ENCODE measurements at regions not wholly inside any gene's neighbourhood (a gene's known extent, or its start where the extent isn't known, plus 50 kb on each side); places are given as distances from the start of the nearest gene placed in this dataset.

GRCh38 chr3:44023961-44024593 lies 217.6 kb upstream of the TOPAZ1 start:
- no peak for DNase-seq

- DNase-seq, result no peak
Measured at GRCh38 chr3:44026220-44026865, 215.3 kb upstream of the TOPAZ1 start.

GRCh38 chr3:44029100-44029499 lies 212.6 kb upstream of the TOPAZ1 start:
- DNase-seq, result no peak

DNA sequence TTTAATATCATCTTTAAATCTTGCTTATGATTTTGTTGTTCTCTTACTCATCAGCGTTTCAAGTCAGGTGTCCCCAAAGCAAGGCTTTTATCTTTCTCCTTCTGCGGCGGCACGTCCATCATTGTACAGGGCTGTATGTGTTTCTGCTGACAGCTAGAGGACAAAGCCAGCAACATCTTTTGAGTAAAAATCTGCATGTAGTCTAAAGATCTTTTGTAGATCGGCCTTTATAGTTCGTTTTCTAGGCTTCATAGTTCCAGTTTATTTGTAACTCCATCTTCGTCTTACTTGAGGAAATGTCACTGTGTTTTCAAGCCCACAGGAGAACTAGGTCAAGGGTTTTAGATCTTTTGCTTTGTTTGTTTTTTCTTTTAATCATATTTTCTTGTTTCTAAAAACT lies 211.4 kb upstream of the TOPAZ1 start:
- no peak for DNase-seq

DNA sequence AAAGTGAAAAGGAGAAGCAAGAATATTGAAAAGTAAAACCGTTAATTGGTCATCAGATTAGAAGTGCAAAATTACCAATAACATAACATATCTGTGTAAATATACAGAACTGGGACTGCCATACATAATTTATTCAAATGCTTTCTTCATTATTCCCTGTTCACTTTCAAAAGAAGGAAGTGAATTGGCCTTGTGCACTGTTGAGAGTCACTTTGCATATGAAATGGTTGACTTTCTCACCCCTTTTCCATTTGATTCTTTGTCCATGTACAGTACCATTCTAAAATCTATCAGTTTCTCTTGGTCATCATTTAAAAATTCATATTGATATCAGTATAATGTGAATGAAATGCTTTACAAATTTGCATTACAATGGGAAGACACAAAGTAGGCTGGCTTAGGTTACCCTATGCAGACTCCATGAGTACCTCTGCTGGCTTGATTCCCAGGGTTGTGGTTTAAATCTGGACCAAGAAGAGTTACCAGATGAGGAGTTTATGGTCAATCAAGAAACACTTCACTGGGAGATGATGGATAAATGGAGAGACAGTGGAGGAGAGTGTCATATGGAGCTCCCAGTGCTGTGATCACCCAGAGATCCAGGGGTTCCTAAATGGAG lies 210.9 kb upstream of the TOPAZ1 start:
- DNase-seq, result no peak

DNA sequence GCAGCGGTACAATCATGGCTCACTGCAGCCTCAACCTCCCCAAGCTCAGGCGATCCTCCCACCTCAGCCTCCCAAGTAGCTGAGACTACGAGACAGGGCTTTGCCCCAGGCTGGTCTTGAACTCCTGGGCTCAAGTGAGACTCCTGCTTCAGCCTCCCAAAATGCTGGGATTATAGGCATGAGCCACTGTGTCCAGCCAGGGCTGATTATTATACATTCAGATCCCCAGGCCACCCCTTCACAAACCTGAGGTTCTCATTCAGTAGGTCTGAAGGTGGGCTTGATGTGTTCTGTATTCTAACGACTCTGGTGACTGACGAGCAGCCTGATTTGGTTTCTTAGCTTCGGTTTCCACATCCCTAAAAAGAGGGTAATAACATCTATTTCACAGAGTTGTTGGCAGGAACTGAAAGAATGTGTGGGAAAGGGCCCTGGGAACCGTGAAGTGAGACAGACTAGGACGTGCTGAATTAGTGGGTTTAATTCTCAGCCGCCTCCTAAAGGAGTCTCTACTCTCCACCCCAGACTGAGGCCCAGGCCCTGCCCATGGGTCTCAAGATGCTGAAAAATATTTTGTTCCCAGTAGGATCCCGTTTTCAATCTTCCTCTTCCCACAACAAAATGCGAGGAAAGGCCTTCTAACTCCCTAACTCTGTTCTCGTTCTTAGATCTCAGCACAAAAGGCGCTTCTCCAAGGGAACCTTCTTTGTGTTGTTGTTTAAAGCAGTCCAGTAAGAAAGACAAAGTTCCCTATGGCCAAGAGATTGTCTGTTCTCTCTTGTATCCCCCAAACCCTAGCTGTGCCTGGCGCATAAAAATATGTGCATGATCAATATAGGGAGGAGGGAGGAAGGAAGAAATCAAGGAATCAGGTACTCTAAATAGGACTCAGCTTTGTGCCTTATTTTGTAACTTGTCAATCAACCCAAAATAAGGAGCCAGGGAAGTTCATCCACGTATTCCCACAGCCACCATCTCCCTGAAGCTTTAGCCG lies 210.0 kb upstream of the TOPAZ1 start:
- DNase-seq, result no peak

- DNase-seq, result no peak
Measured at GRCh38 chr3:44032487-44032886, 209.2 kb upstream of the TOPAZ1 start.

DNA sequence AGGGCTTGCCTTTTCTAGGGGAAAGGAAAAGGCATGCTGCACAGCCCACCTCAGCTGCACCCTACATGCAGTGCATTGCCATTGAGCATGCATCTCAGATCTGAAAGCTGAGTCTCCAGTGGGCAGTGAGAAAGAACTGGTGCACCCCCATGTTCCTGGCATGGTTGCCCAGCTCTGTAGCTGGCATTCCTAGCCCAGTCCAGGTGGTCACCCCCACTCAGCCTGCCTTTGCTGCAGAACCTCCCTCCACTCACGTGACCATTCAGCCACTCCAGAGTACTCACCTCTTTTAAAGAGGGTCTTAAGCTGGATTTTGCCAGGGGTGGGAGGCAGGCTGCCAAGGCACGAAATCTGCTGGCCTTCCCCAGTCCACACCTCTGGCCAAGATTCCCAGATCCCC lies 208.6 kb upstream of the TOPAZ1 start:
- no peak for DNase-seq

DNA sequence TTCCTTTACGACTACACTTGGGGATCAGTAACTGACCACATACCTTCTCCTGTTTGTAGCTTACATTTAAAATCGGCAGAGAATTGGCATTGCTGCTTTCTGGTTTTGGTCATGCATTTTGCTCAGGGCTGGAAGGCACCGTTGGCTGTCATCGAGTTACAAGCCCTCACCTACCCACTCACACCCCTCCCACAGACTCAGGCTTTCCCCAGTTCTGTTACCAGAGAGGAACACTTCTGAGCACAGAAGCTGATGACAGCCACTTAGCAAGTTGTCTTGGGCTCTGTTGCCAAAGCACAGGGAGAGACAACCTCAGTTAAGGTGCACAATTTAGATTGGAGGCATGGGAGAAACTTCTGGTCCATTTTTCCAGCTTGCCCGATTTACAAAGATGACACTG lies 204.8 kb upstream of the TOPAZ1 start:
- DNase-seq, result peak in 3 of 4 experiments; percentile 10 to 19 (median 11)

- DNase-seq, result no peak
Measured at GRCh38 chr3:44039006-44039405, 202.7 kb upstream of the TOPAZ1 start.

- DNase-seq, result no peak
Measured at GRCh38 chr3:44041726-44042125, 200.0 kb upstream of the TOPAZ1 start.

DNA sequence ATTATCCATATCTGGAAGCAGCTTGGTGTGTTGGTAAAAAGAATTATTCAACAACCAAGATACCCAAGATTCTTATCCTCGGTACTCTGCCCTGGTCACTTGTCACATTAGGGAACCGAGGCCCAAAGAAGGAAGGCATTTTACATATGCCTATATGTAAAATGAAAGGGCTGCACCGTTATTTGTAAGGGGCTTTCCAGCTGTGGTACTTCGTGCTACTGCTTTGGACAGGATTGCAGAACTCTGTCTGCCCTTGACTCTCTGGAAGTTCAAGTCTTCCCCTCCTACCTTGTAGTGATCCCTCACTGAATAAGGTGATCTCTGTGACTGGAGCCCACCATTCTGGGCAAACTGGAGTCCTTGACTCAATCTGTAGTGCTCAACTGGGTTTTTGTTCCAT lies 198.9 kb upstream of the TOPAZ1 start:
- DNase-seq, result no peak

GRCh38 chr3:44045476-44046275 lies 196.0 kb upstream of the TOPAZ1 start:
- DNase-seq, result peak; percentile 84 to 96 (median 90)

DNA sequence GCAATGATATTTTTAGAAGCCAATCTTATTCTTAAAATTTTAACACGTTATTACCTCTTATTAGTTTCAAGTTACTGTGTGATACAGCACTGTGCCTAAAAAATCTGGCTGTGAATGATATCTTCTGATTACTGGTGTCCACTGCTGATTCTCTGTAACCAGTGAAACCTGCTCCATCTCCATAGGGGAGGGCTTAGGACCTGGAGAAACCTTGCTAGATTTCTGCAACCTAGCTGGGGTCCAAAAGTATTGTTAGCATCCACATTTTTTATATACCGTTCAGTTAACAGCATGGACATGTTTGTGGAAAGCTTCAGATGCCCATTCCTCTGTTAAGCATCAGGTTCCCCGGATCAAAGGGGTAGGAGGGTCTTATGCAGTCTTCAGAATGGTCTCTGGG lies 193.9 kb upstream of the TOPAZ1 start:
- DNase-seq, result no peak

DNA sequence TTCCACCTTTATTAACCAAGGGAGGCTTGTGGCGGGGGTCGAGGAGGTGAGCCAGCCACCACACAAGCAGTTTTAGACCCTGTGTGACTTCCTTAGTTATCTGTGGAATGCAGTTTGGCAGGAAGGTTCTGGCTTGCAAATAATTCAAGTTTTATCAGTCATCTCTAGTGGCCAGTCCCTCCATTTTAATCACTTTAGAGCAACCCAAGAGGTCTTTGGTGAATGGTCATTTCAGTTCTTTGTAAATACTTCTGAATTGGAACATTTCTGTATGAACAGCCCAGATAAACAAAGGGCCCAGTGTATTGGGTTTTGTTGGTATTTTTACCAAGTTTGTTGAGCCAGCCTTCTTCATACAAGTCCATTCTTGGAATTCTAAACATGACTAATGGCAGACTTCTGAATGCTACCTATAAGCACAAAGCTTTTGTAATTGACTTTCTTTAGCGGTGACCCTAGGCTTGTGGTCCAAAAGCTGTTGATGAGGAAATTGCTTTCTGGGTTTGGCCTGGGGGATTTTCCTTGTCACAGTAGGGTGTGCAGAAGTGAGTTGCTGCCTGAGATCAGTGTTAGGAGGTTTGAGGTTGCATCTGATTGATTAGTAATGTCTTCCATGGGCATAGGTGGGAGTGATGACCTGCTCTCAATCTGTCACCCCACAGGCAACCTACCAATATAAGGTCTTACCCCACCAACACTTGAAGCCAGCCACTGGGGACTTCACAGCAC lies 193.3 kb upstream of the TOPAZ1 start:
- no peak for DNase-seq

DNA sequence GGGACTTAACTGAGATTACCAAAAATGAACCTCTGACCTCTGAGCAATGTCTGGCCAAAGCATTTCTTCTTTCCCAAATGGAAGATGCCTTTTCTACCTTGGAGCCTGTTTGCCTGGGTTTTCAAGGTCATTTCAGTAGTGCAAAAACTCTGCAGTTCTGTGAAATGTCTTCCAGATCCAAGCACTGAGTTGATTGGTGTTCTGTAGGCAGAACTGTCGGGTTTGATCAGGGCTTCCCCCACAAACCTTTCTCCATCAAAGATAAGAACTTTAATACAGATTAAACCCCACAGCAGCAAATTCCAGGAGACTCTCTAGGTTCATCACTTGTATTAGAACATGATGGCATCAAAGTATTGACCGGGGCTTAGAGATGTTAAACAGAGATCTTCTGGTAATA lies 192.7 kb upstream of the TOPAZ1 start:
- DNase-seq, result no peak

- no peak for DNase-seq
Measured at GRCh38 chr3:44050101-44050500, 191.6 kb upstream of the TOPAZ1 start.

- no peak for DNase-seq
Measured at GRCh38 chr3:44050867-44051266, 190.8 kb upstream of the TOPAZ1 start.

- no peak for DNase-seq
Measured at GRCh38 chr3:44055951-44056350, 185.7 kb upstream of the TOPAZ1 start.

GRCh38 chr3:44056446-44057240 lies 185.0 kb upstream of the TOPAZ1 start:
- DNase-seq, result no peak
